ENCODE measurements at regions not wholly inside any gene's neighbourhood (a gene's known extent, or its start where the extent isn't known, plus 50 kb on each side); places are given as distances from the start of the nearest gene placed in this dataset.

DNA sequence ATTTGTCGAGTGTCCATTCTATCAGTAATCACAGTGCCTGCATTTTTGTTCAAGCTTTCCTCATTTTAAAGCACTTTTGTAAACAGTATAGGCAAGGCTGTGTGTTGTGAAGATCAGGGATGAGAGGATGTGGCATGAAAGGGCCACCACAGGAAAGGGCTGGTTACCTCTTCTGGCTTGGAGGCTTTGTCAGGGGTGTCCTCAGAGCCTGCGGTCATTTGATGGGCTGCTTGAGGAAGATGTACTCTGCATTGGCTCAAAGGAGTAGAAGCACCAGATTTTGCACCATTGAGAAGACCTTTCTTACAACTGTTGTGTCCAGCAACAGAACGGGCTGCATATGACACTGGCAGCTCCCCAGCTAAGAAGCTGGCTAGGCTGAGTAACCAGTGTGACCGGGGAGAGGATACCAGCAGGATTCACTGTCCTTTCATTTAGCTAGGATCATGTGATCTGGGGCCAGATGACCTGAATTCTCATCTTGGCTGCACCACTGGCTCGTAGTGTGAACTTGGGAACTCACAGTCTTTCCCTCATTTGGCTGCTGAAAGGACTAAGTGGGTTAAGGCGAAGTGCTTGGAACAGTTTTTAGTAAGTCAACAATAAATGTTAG, 380.2 kb downstream of the FGF9 start:
- no peaks in the 10 kb centered on the region for H4K20me1 ChIP-seq (ENCODE audit: insufficient read depth)
- no peak overlapping the region for H3K4me3 ChIP-seq
- peaks cover 17% of the 10 kb centered on the region for H3K27me3 ChIP-seq (ENCODE audit: insufficient read depth, low read depth)
- no peaks in the 10 kb centered on the region for H3K9me2 ChIP-seq (ENCODE audit: insufficient read depth)
- CTCF ChIA-PET = no interaction called here
- H3K79me2 ChIP-seq (ENCODE audit: low read depth) = no peaks in the 10 kb centered on the region
- POLR2A ChIA-PET (ENCODE audit: unreplicated experiment) = no interaction called here
- H2AFZ ChIP-seq = no peak overlapping the region
- H3K9me3 ChIP-seq (ENCODE audit: insufficient read depth, low read depth) = no peaks in the 10 kb centered on the region
- H3K4me1 ChIP-seq (replicated peaks; ENCODE audit: insufficient read depth) = no peaks in the 10 kb centered on the region
- BruUV-seq (replicated peaks) = no TSS peak
- intact Hi-C loops (cut with micrococcal nuclease; ENCODE audit: unreplicated experiment) = no loop called here
- TF ChIP-seq, protein P1, sequence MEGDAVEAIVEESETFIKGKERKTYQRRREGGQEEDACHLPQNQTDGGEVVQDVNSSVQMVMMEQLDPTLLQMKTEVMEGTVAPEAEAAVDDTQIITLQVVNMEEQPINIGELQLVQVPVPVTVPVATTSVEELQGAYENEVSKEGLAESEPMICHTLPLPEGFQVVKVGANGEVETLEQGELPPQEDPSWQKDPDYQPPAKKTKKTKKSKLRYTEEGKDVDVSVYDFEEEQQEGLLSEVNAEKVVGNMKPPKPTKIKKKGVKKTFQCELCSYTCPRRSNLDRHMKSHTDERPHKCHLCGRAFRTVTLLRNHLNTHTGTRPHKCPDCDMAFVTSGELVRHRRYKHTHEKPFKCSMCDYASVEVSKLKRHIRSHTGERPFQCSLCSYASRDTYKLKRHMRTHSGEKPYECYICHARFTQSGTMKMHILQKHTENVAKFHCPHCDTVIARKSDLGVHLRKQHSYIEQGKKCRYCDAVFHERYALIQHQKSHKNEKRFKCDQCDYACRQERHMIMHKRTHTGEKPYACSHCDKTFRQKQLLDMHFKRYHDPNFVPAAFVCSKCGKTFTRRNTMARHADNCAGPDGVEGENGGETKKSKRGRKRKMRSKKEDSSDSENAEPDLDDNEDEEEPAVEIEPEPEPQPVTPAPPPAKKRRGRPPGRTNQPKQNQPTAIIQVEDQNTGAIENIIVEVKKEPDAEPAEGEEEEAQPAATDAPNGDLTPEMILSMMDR (conservative IDR thresholded peaks at IDR 0.05) = no peak
- no peak for TF ChIP-seq EZH2 (IDR thresholded peaks at IDR 0.05; ENCODE audit: low read depth)
- H3K4me2 ChIP-seq = no peak overlapping the region
- H3K36me3 ChIP-seq (ENCODE audit: low read depth) = no peaks in the 10 kb centered on the region
- no peaks in the 10 kb centered on the region for H3F3A ChIP-seq (ENCODE audit: insufficient read depth, low read depth)
- no peak overlapping the region for H3K27ac ChIP-seq
- DNase-seq = no peak

DNA sequence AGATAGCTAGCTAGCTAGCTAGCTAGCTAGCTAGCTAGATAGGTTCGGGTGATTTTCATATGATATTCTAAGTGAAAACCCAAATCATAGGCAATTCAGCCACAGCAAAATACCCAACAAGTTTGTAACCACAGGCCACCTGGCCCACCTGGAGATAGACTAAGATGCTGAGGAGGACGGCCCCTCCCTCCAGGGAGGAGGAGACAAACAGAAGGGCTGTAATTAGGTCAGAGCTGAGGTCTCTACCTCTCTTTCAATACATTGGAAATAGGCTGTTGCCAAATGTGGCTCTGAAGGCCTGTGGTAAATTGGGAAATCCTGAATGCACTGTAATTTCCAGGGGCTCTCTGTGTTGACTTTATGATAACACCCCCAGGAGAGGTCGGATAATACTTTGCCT, 382.2 kb downstream of the FGF9 start:
- no peaks in the 10 kb centered on the region for H3K9me2 ChIP-seq (ENCODE audit: insufficient read depth)
- TF ChIP-seq EZH2 (IDR thresholded peaks at IDR 0.05; ENCODE audit: low read depth) = no peak
- TF ChIP-seq, protein P1 (conservative IDR thresholded peaks at IDR 0.05) = no peak
- H3K4me1 ChIP-seq (replicated peaks; ENCODE audit: insufficient read depth) = no peaks in the 10 kb centered on the region
- CTCF ChIA-PET = no interaction called here
- POLR2A ChIA-PET (ENCODE audit: unreplicated experiment) = no interaction called here
- H3K4me3 ChIP-seq = no peak overlapping the region
- intact Hi-C loops (cut with micrococcal nuclease; ENCODE audit: unreplicated experiment) = no loop called here
- no peak overlapping the region for H2AFZ ChIP-seq
- no peak overlapping the region for H3K4me2 ChIP-seq
- H3K36me3 ChIP-seq (ENCODE audit: low read depth) = no peaks in the 10 kb centered on the region
- no peaks in the 10 kb centered on the region for H4K20me1 ChIP-seq (ENCODE audit: insufficient read depth)
- no peak for DNase-seq
- no TSS peak for BruUV-seq (replicated peaks)
- no peaks in the 10 kb centered on the region for H3F3A ChIP-seq (ENCODE audit: insufficient read depth, low read depth)
- H3K9me3 ChIP-seq (ENCODE audit: insufficient read depth, low read depth) = no peaks in the 10 kb centered on the region
- no peak overlapping the region for H3K27ac ChIP-seq
- peaks cover 17% of the 10 kb centered on the region for H3K27me3 ChIP-seq (ENCODE audit: insufficient read depth, low read depth)
- H3K79me2 ChIP-seq (ENCODE audit: low read depth) = no peaks in the 10 kb centered on the region

DNA sequence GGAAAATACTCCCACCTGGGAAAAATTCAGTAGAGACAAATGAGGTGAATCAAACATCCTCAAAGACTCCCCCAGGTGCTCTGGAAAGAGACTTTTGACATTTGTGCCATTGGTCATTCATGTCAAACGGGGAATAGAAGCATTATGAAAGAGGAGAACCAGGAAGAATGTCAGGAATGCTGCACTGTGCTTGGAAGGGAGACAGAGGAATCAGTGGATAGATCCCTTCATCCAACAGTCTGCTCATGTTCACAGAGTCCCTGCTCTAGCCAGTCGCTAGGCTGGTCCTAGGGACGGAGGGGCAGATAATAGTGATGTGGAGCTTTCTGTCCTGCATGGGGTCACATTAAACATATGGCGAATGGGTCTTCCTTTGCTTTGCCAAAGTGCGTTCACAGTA, 384.4 kb downstream of the FGF9 start:
- CTCF ChIA-PET = no interaction called here
- Histone ChIP-seq H3F3A (ENCODE audit: insufficient read depth, low read depth) (no peaks in the 10 kb centered on the region), H3K9me2 (ENCODE audit: insufficient read depth) (no peaks in the 10 kb centered on the region), H3K36me3 (ENCODE audit: low read depth) (no peaks in the 10 kb centered on the region), H3K4me1 (replicated peaks; ENCODE audit: insufficient read depth) (no peaks in the 10 kb centered on the region), H3K27ac (no peak overlapping the region), H3K27me3 (ENCODE audit: insufficient read depth, low read depth) (peaks cover 16% of the 10 kb centered on the region), H3K9me3 (ENCODE audit: insufficient read depth, low read depth) (no peaks in the 10 kb centered on the region), H3K4me3 (no peak overlapping the region), H4K20me1 (ENCODE audit: insufficient read depth) (no peaks in the 10 kb centered on the region), H3K79me2 (ENCODE audit: low read depth) (no peaks in the 10 kb centered on the region), H2AFZ (no peak overlapping the region), H3K4me2 (no peak overlapping the region)
- TF ChIP-seq EZH2 (IDR thresholded peaks at IDR 0.05; ENCODE audit: low read depth) = no peak
- TF ChIP-seq, protein P1 (conservative IDR thresholded peaks at IDR 0.05) = no peak
- DNase-seq = no peak
- intact Hi-C loops (cut with micrococcal nuclease; ENCODE audit: unreplicated experiment) = no loop called here
- POLR2A ChIA-PET (ENCODE audit: unreplicated experiment) = no interaction called here
- BruUV-seq (replicated peaks) = no TSS peak
